OCI-LY7 (cell line): ENCODE measurements at regions not wholly inside any gene's neighbourhood (a gene's known extent, or its start where the extent isn't known, plus 50 kb on each side); places are given as distances from the start of the nearest gene placed in this dataset.

Experiments used
- CTCF ChIP-seq: fragments of 200-600 bp; sonication (generic); conservative IDR thresholded peaks from 2 replicates; pipeline ENCODE4 v1.5.1; 2014; ENCODE audit warnings: mild to moderate bottlenecking, antibody characterized with exemption, low read length, moderate library complexity, mixed read lengths
- EZH2phosphoT487 ChIP-seq: fragments of 200-600 bp; sonication (generic); IDR thresholded peaks from 2 replicates; pipeline ENCODE4 v1.6.1; 2018; ENCODE audit warnings: low read depth, borderline replicate concordance, mild to moderate bottlenecking, mixed run types, antibody characterized with exemption, low read length, moderate library complexity, mixed read lengths

GRCh38 chr12:78275886-78276285, 445.2 kb downstream of the NAV3 start:
- TF ChIP-seq CTCF: no peak
- TF ChIP-seq EZH2phosphoT487: no peak
